Thyroid gland (tissue), 4 donors: ENCODE measurements at regions not wholly inside any gene's neighbourhood (a gene's known extent, or its start where the extent isn't known, plus 50 kb on each side); places are given as distances from the start of the nearest gene placed in this dataset.
A peak's percentile ranks its signal among the peaks of the same experiment; 100 is the strongest.

Source experiments
- DNase-seq, 2 donors: peaks; one replicate each; pipeline ENCODE4 v3.0.0-alpha.2; 2019
- H3K27ac ChIP-seq, 3 donors: fragments of 200-600 bp; sonication (generic); 1 replicate in 2 of 3; 2 replicates in 1 of 3; pipeline ENCODE4 v1.5.1; 2016 to 2019; ENCODE audit warnings: mild to moderate bottlenecking in 1 of 3, moderate library complexity in 1 of 3
- H3K27me3 ChIP-seq: fragments of 200-600 bp; sonication (generic); one replicate; pipeline ENCODE4 v1.5.1; 2019
- H3K36me3 ChIP-seq, 2 donors: fragments of 200-600 bp; sonication (generic); one replicate each; pipeline ENCODE4 v1.5.1; 2016 to 2019
- H3K4me1 ChIP-seq, 2 donors: fragments of 200-600 bp; sonication (generic); one replicate each; pipeline ENCODE4 v1.5.1; 2017 to 2019
- H3K4me3 ChIP-seq, 3 donors: fragments of 200-600 bp; sonication (generic); replicated peaks in 1 of 3; 1 replicate in 2 of 3; 2 replicates in 1 of 3; pipeline ENCODE4 v1.5.1; 2016; ENCODE audit warnings: mild to moderate bottlenecking in 1 of 3
- H3K9me3 ChIP-seq: fragments of 200-600 bp; sonication (generic); one replicate; pipeline ENCODE4 v1.5.1; 2017
- POLR2A ChIP-seq, 2 donors: fragments of 450-650 bp; IDR thresholded peaks; one replicate each; pipeline ENCODE4 v1.6.1; 2017; ENCODE audit warnings: antibody characterized with exemption in 2 of 2, mild to moderate bottlenecking in 2 of 2, moderate library complexity in 1 of 2
- WGBS, 2 donors: methylation state at CpG; one replicate each; pipeline ENCODE4 v1.1.5; 2017; 5-methylcytosine and 5-hydroxymethylcytosine counted together
- intact Hi-C: fragments of 100-400 bp; cut with DNase I; formaldehyde crosslinking; loops from one replicate; pipeline ENCODE4 v1.15.1; 2023
- TF ChIP-seq, protein P1 (sequence below), 6 experiments: fragments of 200-600 bp in 3 of 6; fragments of 450-650 bp in 3 of 6; sonication (generic) in 3 of 6; IDR thresholded peaks; one replicate each; pipeline ENCODE4 v1.5.1; 2016 to 2019; ENCODE audit warnings: antibody characterized with exemption in 6 of 6, mild to moderate bottlenecking in 2 of 6, inconsistent platforms in 1 of 6, moderate library complexity in 1 of 6

- WGBS, 2 donors, result 69 to 72% methylated on average over 3 of the region's 3 CpGs
Observed at GRCh38 chrX:79645749-79646148, 278.6 kb upstream of the ITM2A start.

GRCh38 chrX:79631526-79631925 lies 264.4 kb upstream of the ITM2A start:
- Histone ChIP-seq H3K36me3 (no peaks in the 10 kb centered on the region), H3K9me3 (no peaks in the 10 kb centered on the region), H3K4me3 (no peak overlapping the region), H3K27me3 (no peaks in the 10 kb centered on the region), H3K27ac (no peak overlapping the region), H3K4me1 (peaks cover 0 to 4% of the 10 kb centered on the region in 2 donors)
- TF ChIP-seq POLR2A (IDR thresholded peaks at IDR 0.05), result no peak
- TF ChIP-seq, protein P1, sequence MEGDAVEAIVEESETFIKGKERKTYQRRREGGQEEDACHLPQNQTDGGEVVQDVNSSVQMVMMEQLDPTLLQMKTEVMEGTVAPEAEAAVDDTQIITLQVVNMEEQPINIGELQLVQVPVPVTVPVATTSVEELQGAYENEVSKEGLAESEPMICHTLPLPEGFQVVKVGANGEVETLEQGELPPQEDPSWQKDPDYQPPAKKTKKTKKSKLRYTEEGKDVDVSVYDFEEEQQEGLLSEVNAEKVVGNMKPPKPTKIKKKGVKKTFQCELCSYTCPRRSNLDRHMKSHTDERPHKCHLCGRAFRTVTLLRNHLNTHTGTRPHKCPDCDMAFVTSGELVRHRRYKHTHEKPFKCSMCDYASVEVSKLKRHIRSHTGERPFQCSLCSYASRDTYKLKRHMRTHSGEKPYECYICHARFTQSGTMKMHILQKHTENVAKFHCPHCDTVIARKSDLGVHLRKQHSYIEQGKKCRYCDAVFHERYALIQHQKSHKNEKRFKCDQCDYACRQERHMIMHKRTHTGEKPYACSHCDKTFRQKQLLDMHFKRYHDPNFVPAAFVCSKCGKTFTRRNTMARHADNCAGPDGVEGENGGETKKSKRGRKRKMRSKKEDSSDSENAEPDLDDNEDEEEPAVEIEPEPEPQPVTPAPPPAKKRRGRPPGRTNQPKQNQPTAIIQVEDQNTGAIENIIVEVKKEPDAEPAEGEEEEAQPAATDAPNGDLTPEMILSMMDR (IDR thresholded peaks at IDR 0.05), result no peak
- DNase-seq, result no peak
- 75 to 76% methylated on average over 5 of the region's 5 CpGs for WGBS, 2 donors
- intact Hi-C loops, result no loop called here

More at GRCh38 chrX:79645749-79646148, 278.6 kb upstream of the ITM2A start:
- TF ChIP-seq, protein P1 (IDR thresholded peaks at IDR 0.05), result no peak
- no peak for TF ChIP-seq POLR2A (IDR thresholded peaks at IDR 0.05)
- Histone ChIP-seq H3K36me3 (no peaks in the 10 kb centered on the region), H3K27ac (no peak overlapping the region), H3K27me3 (no peaks in the 10 kb centered on the region), H3K9me3 (no peaks in the 10 kb centered on the region), H3K4me3 (no peak overlapping the region), H3K4me1 (no peaks in the 10 kb centered on the region)
- no peak for DNase-seq
- intact Hi-C loops, result no loop called here

GRCh38 chrX:79630033-79631009 lies 263.2 kb upstream of the ITM2A start:
- Histone ChIP-seq H3K4me1 (peaks cover 0 to 4% of the 10 kb centered on the region in 2 donors), H3K27ac (no peak overlapping the region), H3K4me3 (no peak overlapping the region), H3K27me3 (no peaks in the 10 kb centered on the region), H3K9me3 (no peaks in the 10 kb centered on the region), H3K36me3 (no peaks in the 10 kb centered on the region)
- 75 to 78% methylated on average over 5 of the region's 5 CpGs for WGBS, 2 donors
- no peak for TF ChIP-seq POLR2A (IDR thresholded peaks at IDR 0.05)
- TF ChIP-seq, protein P1 (IDR thresholded peaks at IDR 0.05), result no peak
- intact Hi-C loops, result no loop called here
- peak; percentile 2 to 5 for DNase-seq

DNA sequence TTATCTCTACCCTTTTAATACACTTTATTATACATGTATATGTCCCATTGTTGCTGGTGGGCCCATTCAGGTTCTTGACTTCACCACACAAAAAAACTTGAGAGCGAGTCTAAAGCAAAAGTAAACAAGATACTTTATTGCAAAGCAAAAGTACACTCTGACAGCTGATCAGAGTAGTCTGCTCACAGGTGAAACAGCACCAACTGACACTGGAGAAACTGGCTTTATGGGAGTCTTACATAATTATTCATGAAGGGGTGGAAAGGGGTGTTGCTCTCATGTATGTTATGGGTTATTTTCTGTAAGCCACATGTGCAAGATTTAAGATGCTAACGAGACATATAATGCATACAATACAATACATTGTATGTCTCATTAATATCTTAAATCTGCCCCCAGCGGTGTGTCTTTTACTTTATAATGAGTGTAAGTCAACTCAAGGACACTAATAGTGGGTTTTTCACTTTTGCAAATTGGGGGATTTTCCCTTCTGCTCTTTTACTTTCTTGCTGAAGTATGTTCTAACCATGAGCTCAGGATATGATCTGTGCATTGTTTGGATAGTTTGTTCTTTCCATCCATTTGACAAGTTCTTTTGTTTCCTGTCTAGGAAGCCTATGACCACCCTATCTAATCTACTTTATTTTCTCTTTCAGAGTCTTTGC lies 256.1 kb upstream of the ITM2A start:
- DNase-seq, result no peak
- H3K27ac ChIP-seq, result no peak overlapping the region
- WGBS, 2 donors, result 73 to 77% methylated on average over 3 of the region's 3 CpGs
- H3K36me3 ChIP-seq, result no peaks in the 10 kb centered on the region
- no peak overlapping the region for H3K4me3 ChIP-seq
- intact Hi-C loops, result no loop called here
- TF ChIP-seq, protein P1 (IDR thresholded peaks at IDR 0.05), result no peak
- TF ChIP-seq POLR2A (IDR thresholded peaks at IDR 0.05), result no peak
- H3K9me3 ChIP-seq, result no peaks in the 10 kb centered on the region
- H3K27me3 ChIP-seq, result no peaks in the 10 kb centered on the region
- no peaks in the 10 kb centered on the region for H3K4me1 ChIP-seq

GRCh38 chrX:79618280-79618679 lies 251.1 kb upstream of the ITM2A start:
- Histone ChIP-seq H3K4me3 (no peak overlapping the region), H3K9me3 (no peaks in the 10 kb centered on the region), H3K27me3 (no peaks in the 10 kb centered on the region), H3K36me3 (no peaks in the 10 kb centered on the region), H3K27ac (no peak overlapping the region), H3K4me1 (no peaks in the 10 kb centered on the region)
- no peak for TF ChIP-seq POLR2A (IDR thresholded peaks at IDR 0.05)
- TF ChIP-seq, protein P1 (IDR thresholded peaks at IDR 0.05), result no peak
- 83 to 87% methylated on average over 4 of the region's 4 CpGs for WGBS, 2 donors
- intact Hi-C loops, result no loop called here
- DNase-seq, result no peak
